Fibroblast of pulmonary artery (primary cell): ENCODE measurements at regions not wholly inside any gene's neighbourhood (a gene's known extent, or its start where the extent isn't known, plus 50 kb on each side); places are given as distances from the start of the nearest gene placed in this dataset.

ENCODE experiments used
- DNase-seq: peaks from one replicate; pipeline ENCODE4 v3.0.0-alpha.2; 2010; ENCODE audit warnings: low read depth
- H3K4me3 ChIP-seq: replicated peaks from 2 replicates; pipeline ENCODE4 v1.5.1; 2011; ENCODE audit warnings: low read depth, mild to moderate bottlenecking, control low read depth, low read length, moderate library complexity
- TF ChIP-seq, protein P1 (sequence below): IDR thresholded peaks from 2 replicates; pipeline ENCODE4 v1.5.1; 2011; ENCODE audit warnings: mild to moderate bottlenecking, control low read depth, low read length, inconsistent platforms; ENCODE audit errors: missing control alignments

DNA sequence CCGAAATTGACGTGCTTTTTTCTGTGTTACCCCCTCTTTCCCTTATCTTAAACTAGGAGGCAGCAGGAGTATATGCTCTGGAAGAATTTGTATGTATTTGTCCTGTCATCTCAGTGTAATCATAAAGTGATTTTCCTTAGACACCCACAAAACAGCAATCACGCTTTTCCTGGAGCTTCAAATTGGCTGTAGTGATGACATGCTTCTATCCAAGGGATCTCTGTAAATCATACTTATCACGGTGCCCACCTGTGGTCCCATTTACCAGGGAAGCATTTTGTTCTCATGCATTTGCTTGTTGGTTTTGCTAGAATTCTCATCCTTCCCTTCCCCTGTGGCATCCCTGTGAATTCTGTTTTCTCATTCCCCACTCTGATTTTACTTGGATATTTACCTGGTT lies 220.8 kb upstream of the THUMPD2 start:
- H3K4me3 ChIP-seq, result no peak overlapping the region
- TF ChIP-seq, protein P1, sequence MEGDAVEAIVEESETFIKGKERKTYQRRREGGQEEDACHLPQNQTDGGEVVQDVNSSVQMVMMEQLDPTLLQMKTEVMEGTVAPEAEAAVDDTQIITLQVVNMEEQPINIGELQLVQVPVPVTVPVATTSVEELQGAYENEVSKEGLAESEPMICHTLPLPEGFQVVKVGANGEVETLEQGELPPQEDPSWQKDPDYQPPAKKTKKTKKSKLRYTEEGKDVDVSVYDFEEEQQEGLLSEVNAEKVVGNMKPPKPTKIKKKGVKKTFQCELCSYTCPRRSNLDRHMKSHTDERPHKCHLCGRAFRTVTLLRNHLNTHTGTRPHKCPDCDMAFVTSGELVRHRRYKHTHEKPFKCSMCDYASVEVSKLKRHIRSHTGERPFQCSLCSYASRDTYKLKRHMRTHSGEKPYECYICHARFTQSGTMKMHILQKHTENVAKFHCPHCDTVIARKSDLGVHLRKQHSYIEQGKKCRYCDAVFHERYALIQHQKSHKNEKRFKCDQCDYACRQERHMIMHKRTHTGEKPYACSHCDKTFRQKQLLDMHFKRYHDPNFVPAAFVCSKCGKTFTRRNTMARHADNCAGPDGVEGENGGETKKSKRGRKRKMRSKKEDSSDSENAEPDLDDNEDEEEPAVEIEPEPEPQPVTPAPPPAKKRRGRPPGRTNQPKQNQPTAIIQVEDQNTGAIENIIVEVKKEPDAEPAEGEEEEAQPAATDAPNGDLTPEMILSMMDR, result no peak
- DNase-seq, result no peak

- no peak overlapping the region for H3K4me3 ChIP-seq
- TF ChIP-seq, protein P1, result no peak
- no peak for DNase-seq
These were observed 219.6 kb upstream of the THUMPD2 start for GRCh38 chr2:39998617-39999016.

DNA sequence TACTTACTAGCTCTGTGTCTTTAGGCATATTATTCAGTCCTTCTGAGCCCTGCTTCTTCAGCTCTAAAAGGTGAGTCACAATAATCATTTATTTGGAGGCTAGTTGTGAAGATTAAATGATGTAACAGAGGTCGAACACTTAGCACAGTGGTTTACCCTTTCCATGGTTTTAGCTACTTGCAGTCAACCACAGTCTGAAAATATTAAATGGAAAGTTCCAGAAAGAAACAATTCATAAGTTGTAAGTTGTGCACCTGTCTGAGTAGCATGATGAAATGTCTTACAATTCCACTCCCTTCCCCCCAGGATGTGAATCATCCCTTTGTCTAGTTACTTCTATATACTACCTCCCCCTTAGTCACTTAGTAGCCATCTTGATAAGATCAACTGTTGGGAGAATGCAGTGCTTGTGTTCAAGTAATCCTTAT lies 217.6 kb upstream of the THUMPD2 start:
- DNase-seq, result peak; percentile 86
- TF ChIP-seq, protein P1, result no peak

DNA sequence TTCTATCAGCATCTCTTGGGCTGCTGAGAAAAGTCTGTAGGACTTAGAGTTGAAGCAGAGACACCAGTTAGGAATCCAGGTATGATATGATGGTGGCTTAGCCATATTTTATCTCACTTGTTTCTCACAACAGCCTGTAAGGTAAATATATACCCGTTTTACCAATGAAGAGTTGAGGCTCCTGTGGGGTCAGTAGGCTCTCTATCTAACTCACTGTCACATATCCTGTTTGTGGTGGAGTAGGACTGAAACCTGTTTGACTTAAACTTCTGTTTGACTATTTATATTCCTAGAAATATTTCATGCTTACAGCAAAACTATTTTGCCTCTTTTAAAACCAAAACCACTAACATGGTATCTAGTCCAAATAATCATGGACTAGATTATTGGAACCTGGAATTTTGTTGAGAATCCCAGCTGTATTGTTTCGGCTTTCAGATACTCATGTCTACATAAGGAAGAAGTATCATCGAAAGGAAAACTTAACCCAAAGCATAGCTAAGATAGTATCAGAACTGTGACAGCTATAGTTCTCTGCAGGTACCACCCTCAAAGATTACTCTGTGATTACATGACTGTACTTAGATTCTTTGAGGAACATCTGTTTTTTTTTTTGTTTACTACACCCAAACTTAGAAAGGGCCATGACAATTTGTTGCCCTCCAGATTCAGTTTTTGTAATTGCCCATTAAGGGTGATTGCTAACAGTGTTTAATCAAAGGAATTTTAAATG lies 216.1 kb upstream of the THUMPD2 start:
- no peak overlapping the region for H3K4me3 ChIP-seq
- TF ChIP-seq, protein P1, result no peak
- no peak for DNase-seq

More for the DNA sequence above, 217.6 kb upstream of the THUMPD2 start:
- no peak overlapping the region for H3K4me3 ChIP-seq

GRCh38 chr2:39994151-39994550 lies 215.1 kb upstream of the THUMPD2 start:
- no peak overlapping the region for H3K4me3 ChIP-seq
- TF ChIP-seq, protein P1, result no peak
- DNase-seq, result peak; percentile 65

GRCh38 chr2:39991298-39991697 lies 212.2 kb upstream of the THUMPD2 start:
- peak; percentile 66 for DNase-seq
- TF ChIP-seq, protein P1, result no peak
- no peak overlapping the region for H3K4me3 ChIP-seq
